COLO668 (cell line): ENCODE measurements at regions not wholly inside any gene's neighbourhood (a gene's known extent, or its start where the extent isn't known, plus 50 kb on each side); places are given as distances from the start of the nearest gene placed in this dataset.
"Not testable (repeated sequence)": the region's sequence is repeated elsewhere in the genome, so short reads cannot be mapped to it uniquely, and the experiment has no call there.

ENCODE experiments used
- DNase-seq: peaks from one replicate; lab custom pipeline; 2025; ENCODE audit not compliant: unreplicated experiment; lab: John Stamatoyannopoulos, UW

GRCh38 chr18:34521040-34521439, 189.1 kb upstream of the DTNA start:
- no peak for DNase-seq

- DNase-seq, result no peak
Measured at GRCh38 chr18:34522603-34523002, 187.5 kb upstream of the DTNA start.

- DNase-seq, result no peak
Measured at GRCh38 chr18:34525244-34525643, 184.9 kb upstream of the DTNA start.

GRCh38 chr18:34528177-34528576, 181.9 kb upstream of the DTNA start:
- no peak for DNase-seq

- no peak for DNase-seq
Measured at GRCh38 chr18:34529358-34530335, 180.5 kb upstream of the DTNA start.

- DNase-seq, result no peak
Measured at GRCh38 chr18:34531110-34531509, 179.0 kb upstream of the DTNA start.

- DNase-seq, result not testable (repeated sequence)
Measured at GRCh38 chr18:34534642-34535041, 175.5 kb upstream of the DTNA start.

GRCh38 chr18:34540897-34541296, 169.2 kb upstream of the DTNA start:
- DNase-seq, result no peak

GRCh38 chr18:34542625-34543024, 167.5 kb upstream of the DTNA start:
- DNase-seq, result no peak

- DNase-seq, result peak; percentile 15
Measured at GRCh38 chr18:34543356-34543755, 166.7 kb upstream of the DTNA start.

GRCh38 chr18:34543945-34544344, 166.2 kb upstream of the DTNA start:
- peak; percentile 31 for DNase-seq

- DNase-seq, result no peak
Measured at GRCh38 chr18:34544930-34545329, 165.2 kb upstream of the DTNA start.

GRCh38 chr18:34548120-34548972, 161.8 kb upstream of the DTNA start:
- DNase-seq, result no peak

GRCh38 chr18:34548973-34549294, 161.2 kb upstream of the DTNA start:
- DNase-seq, result no peak

GRCh38 chr18:34549367-34549766, 160.7 kb upstream of the DTNA start:
- no peak for DNase-seq

- no peak for DNase-seq
Measured at GRCh38 chr18:34550156-34550555, 159.9 kb upstream of the DTNA start.

- no peak for DNase-seq
Measured at GRCh38 chr18:34550902-34551301, 159.2 kb upstream of the DTNA start.

- DNase-seq, result no peak
Measured at GRCh38 chr18:34551824-34552223, 158.3 kb upstream of the DTNA start.

GRCh38 chr18:34562252-34562870, 147.7 kb upstream of the DTNA start:
- no peak for DNase-seq

- DNase-seq, result no peak
Measured at GRCh38 chr18:34567857-34568256, 142.2 kb upstream of the DTNA start.

GRCh38 chr18:34576622-34577021, 133.5 kb upstream of the DTNA start:
- no peak for DNase-seq

- DNase-seq, result no peak
Measured at GRCh38 chr18:34583895-34584294, 126.2 kb upstream of the DTNA start.
